ENCODE measurements at regions not wholly inside any gene's neighbourhood (a gene's known extent, or its start where the extent isn't known, plus 50 kb on each side); places are given as distances from the start of the nearest gene placed in this dataset.

- no peak for TF ChIP-seq CTCF (IDR thresholded peaks at IDR 0.05; ENCODE audit: low read depth, low read length, missing control alignments)
- in situ Hi-C loops (cut with HindIII; ENCODE audit: low sequenced_read_pairs): no loop called here
- peak; percentile 31 for DNase-seq (ENCODE audit: low read depth)
- H3K4me3 ChIP-seq (ENCODE audit: low read depth, low read length): no peak overlapping the region
Measured at GRCh38 chr10:33661580-33662336, 327.3 kb upstream of the NRP1 start.

GRCh38 chr10:33660329-33660728, 325.9 kb upstream of the NRP1 start:
- TF ChIP-seq CTCF (IDR thresholded peaks at IDR 0.05; ENCODE audit: low read depth, low read length, missing control alignments): no peak
- in situ Hi-C loops (cut with HindIII; ENCODE audit: low sequenced_read_pairs): no loop called here
- no peak for DNase-seq (ENCODE audit: low read depth)
- H3K4me3 ChIP-seq (ENCODE audit: low read depth, low read length): no peak overlapping the region

- no peak for TF ChIP-seq CTCF (IDR thresholded peaks at IDR 0.05; ENCODE audit: low read depth, low read length, missing control alignments)
- no peak overlapping the region for H3K4me3 ChIP-seq (ENCODE audit: low read depth, low read length)
- in situ Hi-C loops (cut with HindIII; ENCODE audit: low sequenced_read_pairs): no loop called here
- no peak for DNase-seq (ENCODE audit: low read depth)
Measured at GRCh38 chr10:33657913-33658312, 323.4 kb upstream of the NRP1 start.

GRCh38 chr10:33657154-33657908, 322.9 kb upstream of the NRP1 start:
- in situ Hi-C loops (cut with HindIII; ENCODE audit: low sequenced_read_pairs): no loop called here
- no peak overlapping the region for H3K4me3 ChIP-seq (ENCODE audit: low read depth, low read length)
- TF ChIP-seq CTCF (IDR thresholded peaks at IDR 0.05; ENCODE audit: low read depth, low read length, missing control alignments): no peak
- DNase-seq (ENCODE audit: low read depth): no peak

- H3K4me3 ChIP-seq (ENCODE audit: low read depth, low read length): no peak overlapping the region
- TF ChIP-seq CTCF (IDR thresholded peaks at IDR 0.05; ENCODE audit: low read depth, low read length, missing control alignments): no peak
- no peak for DNase-seq (ENCODE audit: low read depth)
- in situ Hi-C loops (cut with HindIII; ENCODE audit: low sequenced_read_pairs): no loop called here
Measured at GRCh38 chr10:33655921-33656320, 321.5 kb upstream of the NRP1 start.

- in situ Hi-C loops (cut with HindIII; ENCODE audit: low sequenced_read_pairs): no loop called here
- no peak for DNase-seq (ENCODE audit: low read depth)
Measured at GRCh38 chr10:33655165-33655815, 320.8 kb upstream of the NRP1 start.

More at GRCh38 chr10:33655165-33655815, 320.8 kb upstream of the NRP1 start:
- no peak for TF ChIP-seq CTCF (IDR thresholded peaks at IDR 0.05; ENCODE audit: low read depth, low read length, missing control alignments)
- no peak overlapping the region for H3K4me3 ChIP-seq (ENCODE audit: low read depth, low read length)

Measured in astrocyte of the cerebellum (primary cell).